DND-41 (cell line): ENCODE measurements at regions not wholly inside any gene's neighbourhood (a gene's known extent, or its start where the extent isn't known, plus 50 kb on each side); places are given as distances from the start of the nearest gene placed in this dataset.

Source experiments
- EZH2 ChIP-seq: IDR thresholded peaks from 3 replicates; pipeline ENCODE4 v1.6.1; 2012; ENCODE audit warnings: borderline replicate concordance, low read depth, mild to moderate bottlenecking, moderate library complexity, low read length, inconsistent platforms; ENCODE audit not compliant: severe bottlenecking
- TF ChIP-seq, protein P1 (sequence below): IDR thresholded peaks from 2 replicates; pipeline ENCODE4 v1.5.1; 2012; ENCODE audit warnings: borderline replicate concordance, low read length, moderate library complexity, mild to moderate bottlenecking; ENCODE audit not compliant: poor library complexity, severe bottlenecking; ENCODE audit errors: extremely low read depth

DNA sequence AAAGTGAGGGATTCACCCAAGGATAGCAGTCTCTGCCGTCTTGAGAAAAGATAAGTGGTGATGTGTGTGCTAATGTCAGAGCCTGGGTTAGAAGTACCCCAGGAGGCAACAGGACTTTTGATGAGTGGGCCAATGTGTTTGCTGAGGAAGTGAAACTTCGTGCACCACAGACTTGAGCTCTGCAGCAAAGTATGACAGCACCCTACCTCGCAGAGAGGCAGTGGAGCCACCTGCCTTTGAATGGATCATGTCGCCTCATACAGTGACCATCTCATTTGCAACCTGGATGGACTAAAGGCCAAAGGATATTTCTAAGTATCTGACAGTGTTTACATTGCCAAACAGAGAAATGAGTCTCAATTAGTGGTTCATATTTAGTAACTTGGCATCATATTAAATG, 593.9 kb upstream of the GRAMD2B start:
- TF ChIP-seq, protein P1, sequence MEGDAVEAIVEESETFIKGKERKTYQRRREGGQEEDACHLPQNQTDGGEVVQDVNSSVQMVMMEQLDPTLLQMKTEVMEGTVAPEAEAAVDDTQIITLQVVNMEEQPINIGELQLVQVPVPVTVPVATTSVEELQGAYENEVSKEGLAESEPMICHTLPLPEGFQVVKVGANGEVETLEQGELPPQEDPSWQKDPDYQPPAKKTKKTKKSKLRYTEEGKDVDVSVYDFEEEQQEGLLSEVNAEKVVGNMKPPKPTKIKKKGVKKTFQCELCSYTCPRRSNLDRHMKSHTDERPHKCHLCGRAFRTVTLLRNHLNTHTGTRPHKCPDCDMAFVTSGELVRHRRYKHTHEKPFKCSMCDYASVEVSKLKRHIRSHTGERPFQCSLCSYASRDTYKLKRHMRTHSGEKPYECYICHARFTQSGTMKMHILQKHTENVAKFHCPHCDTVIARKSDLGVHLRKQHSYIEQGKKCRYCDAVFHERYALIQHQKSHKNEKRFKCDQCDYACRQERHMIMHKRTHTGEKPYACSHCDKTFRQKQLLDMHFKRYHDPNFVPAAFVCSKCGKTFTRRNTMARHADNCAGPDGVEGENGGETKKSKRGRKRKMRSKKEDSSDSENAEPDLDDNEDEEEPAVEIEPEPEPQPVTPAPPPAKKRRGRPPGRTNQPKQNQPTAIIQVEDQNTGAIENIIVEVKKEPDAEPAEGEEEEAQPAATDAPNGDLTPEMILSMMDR, result no peak
- TF ChIP-seq EZH2, result no peak
